Right forelimb (tissue), 1 donor: ENCODE measurements at regions not wholly inside any gene's neighbourhood (a gene's known extent, or its start where the extent isn't known, plus 50 kb on each side); places are given as distances from the start of the nearest gene placed in this dataset.

Experiments used
- DNase-seq: peaks from one replicate; pipeline ENCODE4 v3.0.0-alpha.2; 2018

- no peak for DNase-seq
These were observed 88.1 kb downstream of the YTHDF1 start for GRCh38 chr20:63127700-63128364.

GRCh38 chr20:63126876-63127699 lies 88.8 kb downstream of the YTHDF1 start:
- DNase-seq: no peak

- DNase-seq: no peak
These were observed 89.9 kb downstream of the YTHDF1 start for GRCh38 chr20:63125838-63126601.

GRCh38 chr20:63125581-63125837 lies 90.4 kb downstream of the YTHDF1 start:
- DNase-seq: no peak

- no peak for DNase-seq
These were observed 91.0 kb downstream of the YTHDF1 start for GRCh38 chr20:63124782-63125580.

GRCh38 chr20:63124092-63124781 lies 91.7 kb downstream of the YTHDF1 start:
- no peak for DNase-seq

- DNase-seq: no peak
These were observed 92.6 kb downstream of the YTHDF1 start for GRCh38 chr20:63123331-63123741.

- no peak for DNase-seq
These were observed 93.3 kb downstream of the YTHDF1 start for GRCh38 chr20:63122626-63123025.

- DNase-seq: no peak
These were observed 94.1 kb downstream of the YTHDF1 start for GRCh38 chr20:63121749-63122405.

- no peak for DNase-seq
These were observed 94.7 kb downstream of the YTHDF1 start for GRCh38 chr20:63121246-63121645.

- no peak for DNase-seq
These were observed 95.2 kb downstream of the YTHDF1 start for GRCh38 chr20:63120808-63121090.

GRCh38 chr20:63119963-63120807 lies 95.7 kb downstream of the YTHDF1 start:
- DNase-seq: no peak

GRCh38 chr20:63119121-63119962 lies 96.6 kb downstream of the YTHDF1 start:
- DNase-seq: no peak

GRCh38 chr20:63118303-63119120 lies 97.4 kb downstream of the YTHDF1 start:
- DNase-seq: no peak

- DNase-seq: no peak
These were observed 98.1 kb downstream of the YTHDF1 start for GRCh38 chr20:63117661-63118302.

- no peak for DNase-seq
These were observed 98.8 kb downstream of the YTHDF1 start for GRCh38 chr20:63117151-63117550.

GRCh38 chr20:63116412-63117106 lies 99.4 kb downstream of the YTHDF1 start:
- DNase-seq: peak; percentile 63
